Fibroblast of skin of back (primary cell): ENCODE measurements at regions not wholly inside any gene's neighbourhood (a gene's known extent, or its start where the extent isn't known, plus 50 kb on each side); places are given as distances from the start of the nearest gene placed in this dataset.
"Not testable (repeated sequence)": the region's sequence is repeated elsewhere in the genome, so short reads cannot be mapped to it uniquely, and the experiment has no call there.

Experiments
- DNase-seq: peaks from one replicate; pipeline ENCODE4 v3.0.0-alpha.2; 2013

DNA sequence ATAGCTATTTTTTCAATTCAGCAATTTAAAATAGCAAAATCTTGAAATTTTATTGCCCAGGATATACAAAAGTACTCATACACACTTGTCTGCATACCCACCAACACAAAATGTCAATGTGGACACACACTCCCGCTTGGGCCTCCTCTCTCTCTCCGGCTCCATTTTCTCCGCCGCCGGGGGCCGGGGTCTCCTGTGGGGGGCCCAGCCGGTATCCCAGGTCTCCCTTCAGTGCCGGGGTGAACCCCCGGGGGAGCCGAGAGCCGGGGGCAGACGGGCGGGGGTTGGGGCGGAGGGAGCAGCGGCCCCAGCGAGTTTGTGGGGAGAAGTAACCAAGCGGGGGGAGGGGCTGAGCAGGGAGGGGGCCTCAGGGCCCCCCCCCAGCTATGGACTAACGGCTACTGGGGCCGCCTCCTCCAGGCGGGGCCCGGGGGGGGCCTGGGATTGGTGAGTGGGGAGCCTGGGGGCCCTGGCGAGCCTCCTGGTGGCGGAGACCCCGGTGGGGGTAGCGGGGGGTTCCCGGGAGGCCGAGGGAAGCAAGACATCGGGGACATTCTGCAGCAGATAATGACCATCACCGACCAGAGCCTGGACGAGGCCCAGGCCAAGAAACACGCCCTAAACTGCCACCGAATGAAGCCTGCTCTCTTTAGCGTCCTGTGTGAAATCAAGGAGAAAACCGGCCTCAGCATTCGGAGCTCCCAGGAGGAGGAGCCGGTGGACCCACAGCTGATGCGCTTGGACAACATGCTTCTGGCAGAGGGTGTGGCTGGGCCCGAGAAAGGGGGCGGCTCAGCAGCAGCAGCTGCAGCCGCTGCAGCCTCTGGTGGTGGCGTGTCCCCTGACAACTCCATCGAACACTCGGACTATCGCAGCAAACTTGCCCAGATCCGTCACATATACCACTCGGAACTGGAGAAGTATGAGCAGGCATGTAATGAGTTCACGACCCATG lies 56.6 kb downstream of the CHST2 start:
- not testable (repeated sequence) for DNase-seq

DNA sequence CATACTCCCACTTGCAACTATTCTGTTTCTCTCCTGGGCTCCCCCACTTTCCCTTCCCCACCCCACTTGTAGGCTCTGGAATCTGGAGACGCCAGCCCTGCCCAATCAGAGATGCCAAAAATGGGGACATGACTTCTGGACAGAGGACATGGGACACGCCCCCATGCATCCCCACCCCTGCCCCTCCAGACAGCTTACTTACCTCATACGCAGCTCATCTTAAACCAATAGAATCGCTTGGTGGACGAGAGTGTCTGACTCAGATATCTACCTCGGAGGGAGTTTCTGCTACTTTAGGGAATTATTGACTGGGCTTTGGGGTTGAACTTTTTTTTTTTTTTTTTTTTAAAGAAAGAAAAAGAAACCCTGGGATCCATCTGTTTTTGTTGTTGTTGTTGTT lies 58.4 kb downstream of the CHST2 start:
- DNase-seq: not testable (repeated sequence)

DNA sequence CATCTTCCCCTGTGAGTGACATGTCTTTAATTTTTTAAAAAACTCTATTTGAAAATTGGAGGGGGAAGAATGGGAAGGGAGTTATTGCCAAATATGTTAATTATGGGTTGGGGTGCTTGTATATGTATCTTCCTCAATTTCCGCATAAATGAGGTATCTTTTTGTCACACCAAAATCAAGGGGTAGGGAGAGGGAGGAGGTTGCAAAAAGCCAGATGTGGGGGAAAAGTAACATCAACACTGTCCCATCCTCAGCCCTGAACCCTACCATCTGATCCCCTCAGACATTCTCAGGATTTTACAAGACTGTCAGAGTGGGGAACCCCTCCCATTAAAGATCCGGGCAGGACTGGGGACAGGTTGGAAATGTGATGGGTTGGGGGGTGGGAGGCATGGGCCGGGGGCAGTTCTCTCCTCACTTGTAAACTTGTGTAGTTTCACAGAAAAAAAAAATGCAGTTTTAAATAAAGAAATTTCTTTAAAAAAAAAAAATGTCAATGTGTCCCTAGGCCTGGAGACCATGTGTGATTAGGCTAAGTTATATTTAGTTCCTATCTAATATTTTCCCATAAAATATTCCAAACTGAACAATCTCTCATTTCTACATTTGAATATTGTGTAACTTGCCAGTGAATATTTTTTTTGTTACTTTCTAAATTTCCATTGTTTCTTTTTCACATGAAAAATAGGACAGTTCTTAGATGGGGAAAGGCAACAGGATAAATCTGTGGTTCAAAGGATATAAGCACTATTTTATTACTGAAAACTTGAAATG lies 59.4 kb downstream of the CHST2 start:
- not testable (repeated sequence) for DNase-seq

DNA sequence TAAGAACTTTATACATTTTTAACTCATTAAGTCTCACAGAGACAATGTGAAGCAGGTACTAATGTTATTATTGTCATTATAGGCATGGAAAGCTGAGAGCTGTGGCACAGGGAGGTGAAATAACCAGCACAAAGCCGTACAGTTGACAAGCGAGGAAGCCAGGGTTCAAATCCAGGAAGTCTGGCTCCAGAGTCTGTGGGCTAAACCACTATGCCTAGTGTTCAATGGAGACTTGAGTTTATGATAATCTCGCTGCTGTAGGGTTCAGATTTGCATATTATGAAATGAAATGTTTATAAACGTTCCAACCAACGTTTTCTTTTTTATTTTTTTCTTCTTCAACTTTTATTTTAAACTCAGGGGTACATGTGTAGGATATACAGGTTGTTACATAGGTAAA lies 60.0 kb downstream of the CHST2 start:
- no peak for DNase-seq

DNA sequence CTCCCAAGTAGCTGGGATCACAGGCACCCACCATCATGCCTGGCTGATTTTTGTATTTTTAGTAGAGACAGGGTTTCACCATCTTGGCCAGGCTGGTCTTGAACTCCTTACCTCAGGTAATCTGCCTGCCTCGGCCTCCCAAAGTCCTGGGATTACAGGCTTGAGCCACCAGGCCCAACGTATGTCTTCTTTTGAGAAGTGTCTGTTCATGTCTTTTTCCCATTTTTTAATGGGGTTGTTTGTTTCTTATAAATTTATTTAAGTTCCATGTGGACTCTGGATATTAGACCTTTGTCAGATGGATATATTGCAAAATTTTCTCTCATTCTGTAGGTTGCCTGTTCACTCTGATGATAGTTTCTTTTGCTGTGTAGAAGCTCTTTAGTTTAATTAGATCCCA lies 61.3 kb downstream of the CHST2 start:
- not testable (repeated sequence) for DNase-seq

DNA sequence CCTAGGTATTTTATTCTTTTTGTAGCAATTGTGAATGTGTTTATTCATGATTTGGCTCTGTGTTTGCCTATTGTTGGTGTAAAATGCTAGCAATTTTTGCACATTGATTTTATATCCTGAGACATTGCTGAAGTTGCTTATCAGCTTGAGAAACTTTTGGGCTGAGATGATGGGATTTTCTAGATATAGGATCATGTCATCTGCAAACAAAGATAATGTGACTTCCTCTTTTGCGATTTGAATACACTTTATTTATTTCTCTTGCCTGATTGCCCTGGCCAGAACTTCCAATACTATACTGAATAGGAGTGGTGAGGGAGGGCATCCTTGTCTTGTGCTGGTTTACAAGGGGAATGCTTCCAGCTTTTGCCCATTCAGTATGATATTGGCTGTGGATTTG lies 62.4 kb downstream of the CHST2 start:
- DNase-seq: not testable (repeated sequence)

DNA sequence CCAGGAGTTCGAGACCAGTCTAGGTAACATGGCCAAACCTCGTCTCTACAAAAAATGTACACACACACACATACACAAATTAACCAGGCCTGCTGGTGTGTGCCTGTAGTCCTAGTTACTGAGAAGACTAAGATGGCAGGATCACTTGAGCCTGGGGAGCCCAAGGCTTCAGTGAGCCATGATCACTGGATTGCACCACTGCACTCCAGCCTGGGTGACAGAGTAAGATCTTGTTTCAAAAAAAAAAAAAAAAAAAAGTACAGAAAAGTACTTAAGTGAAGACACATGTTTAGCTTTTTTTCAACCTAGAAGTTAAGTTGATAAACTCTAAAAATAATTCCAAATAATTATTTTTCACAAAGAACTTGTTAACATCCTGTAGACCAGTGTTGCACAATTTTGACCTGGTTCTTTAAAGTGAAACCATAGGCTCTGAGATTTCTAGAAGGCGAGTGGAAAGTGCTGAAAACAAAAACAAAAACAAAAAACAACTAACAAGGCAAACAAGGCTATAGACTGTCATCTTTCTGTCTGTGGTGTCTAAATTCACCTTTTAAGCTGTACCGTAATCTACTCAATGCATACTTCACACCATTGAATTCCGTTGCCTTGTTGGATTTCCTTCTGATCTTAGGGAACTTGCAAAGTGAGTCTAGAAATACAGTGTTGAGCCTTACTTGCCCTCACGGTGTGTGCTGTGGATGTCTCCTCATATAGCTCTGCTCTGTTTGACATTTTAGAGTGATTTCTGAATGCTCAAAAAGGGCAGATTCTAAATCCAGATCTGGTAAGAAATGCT lies 63.5 kb downstream of the CHST2 start:
- DNase-seq: no peak

DNA sequence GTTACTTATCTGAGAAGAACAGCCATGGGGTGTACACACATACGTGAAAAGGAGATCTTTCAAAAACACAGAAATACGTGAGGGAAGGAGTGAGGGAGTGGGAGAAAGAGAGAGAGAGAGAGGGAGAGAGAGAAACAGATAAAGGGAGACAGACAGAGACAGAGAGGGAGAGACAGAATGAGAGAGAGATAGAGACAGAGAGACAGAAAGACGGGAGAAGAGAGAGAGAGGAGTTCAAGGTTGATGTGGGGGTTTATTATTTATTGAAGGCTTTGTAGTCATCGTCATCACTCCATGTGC lies 64.0 kb downstream of the CHST2 start:
- DNase-seq: no peak

DNA sequence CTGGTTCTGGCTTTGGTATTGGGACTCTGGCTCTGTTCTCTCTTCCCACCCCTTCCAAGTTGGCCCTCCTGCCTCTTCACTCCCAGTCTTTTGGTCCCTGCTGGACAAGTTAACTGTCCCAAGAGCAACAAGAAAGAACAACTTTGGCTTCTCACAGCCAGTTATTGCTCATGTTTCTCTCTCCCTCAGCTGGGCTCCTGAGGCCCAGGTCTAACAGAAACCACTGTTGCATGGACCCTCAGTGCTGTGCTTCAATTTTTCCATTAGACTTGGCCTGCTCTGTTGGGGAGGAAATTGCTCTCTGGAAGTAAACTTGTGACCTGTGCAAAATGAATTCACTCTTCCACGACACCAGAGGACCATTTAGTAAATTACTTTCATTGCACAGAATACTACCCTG lies 64.5 kb downstream of the CHST2 start:
- no peak for DNase-seq

DNA sequence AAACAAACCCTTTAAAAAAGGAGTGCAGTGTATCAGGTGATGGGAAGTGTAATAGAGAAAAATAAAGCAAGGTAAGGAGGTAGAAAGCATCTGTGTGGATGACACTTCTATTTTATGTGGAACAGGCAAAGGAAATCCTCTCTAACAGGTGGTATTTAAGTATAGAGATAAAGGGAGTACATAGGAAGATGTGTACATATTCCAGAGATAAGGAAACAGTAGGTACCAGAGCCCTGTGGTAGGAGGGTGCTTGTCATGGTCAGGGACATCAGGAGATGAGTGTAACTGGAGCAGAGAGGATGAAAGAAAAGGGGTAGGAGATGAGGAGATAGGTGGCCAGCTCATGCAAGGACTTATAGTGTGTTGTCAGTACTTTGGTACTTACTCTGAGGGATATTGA lies 65.8 kb downstream of the CHST2 start:
- DNase-seq: no peak

DNA sequence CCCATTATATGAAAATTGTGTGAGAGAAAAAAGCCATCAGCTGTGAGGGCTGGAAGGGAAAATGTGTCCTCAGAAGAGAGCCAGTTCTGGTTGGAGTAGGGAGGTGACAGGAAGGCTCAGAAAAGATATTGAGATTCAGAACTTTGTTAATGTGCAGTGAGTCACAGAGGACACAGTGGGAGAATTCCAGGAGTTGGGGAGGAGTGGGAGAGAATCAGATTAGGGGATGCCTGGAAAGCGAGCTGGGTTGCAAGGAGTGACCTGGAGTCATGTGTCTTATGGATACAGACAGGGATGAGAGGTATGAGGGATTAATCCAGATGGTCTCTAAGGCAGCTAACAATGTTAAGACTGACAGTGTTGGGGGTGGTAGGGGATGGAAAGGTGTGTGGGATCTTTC lies 67.5 kb downstream of the CHST2 start:
- no peak for DNase-seq

DNA sequence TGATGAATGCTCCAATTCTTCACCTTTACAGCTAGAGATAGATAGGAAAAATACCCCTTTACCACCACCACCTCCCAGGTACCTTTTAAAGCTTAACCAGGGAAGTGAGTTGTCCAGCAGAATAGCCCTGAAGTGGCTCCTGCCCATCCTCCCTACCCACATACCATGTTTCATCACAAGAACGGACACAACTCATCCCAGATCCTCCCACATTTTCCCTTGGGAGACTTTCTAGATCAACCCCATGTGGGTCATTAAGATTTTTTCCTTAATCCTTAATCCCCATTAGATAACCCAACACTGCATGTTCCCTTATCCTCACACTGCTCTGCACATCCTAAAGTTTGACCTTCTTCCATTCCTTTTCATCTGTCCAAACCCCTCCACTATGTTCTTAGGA lies 69.3 kb downstream of the CHST2 start:
- no peak for DNase-seq

DNA sequence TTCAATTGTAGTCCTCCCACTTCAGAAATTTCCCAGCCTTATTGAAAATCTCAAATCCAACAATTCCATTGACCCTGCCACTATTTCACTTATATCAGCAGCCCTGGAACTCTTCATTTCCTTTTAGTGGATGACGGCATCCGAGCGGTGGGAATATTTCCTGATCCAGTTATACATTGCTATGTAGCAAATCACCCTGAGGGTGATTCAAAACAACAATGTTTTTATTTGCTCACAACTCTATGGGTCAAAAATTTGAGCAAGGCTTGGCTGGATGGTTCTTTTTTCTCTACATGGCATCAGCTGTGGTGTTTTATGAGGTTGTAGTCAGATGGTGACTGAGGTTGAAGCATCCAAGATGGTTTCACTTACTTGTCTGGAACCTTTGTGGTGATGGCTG lies 70.5 kb downstream of the CHST2 start:
- no peak for DNase-seq

DNA sequence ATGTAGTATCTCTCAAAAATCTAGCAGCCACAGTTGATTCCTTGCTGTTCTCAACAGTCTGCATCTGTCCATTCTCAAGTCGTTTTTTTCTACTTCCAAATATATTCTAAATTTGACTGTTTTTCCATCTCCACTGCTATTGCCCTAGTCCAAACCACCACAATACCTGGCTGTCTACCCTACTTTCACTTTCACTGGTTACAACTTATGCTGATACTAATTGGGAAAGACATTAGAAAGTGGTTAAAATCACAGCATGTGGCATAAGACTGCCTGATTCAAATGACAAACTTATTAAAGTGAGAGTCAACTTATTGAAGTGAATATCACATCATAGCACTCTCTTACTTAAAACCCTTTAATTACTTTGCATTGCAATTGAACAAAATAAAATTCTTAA lies 72.6 kb downstream of the CHST2 start:
- no peak for DNase-seq

DNA sequence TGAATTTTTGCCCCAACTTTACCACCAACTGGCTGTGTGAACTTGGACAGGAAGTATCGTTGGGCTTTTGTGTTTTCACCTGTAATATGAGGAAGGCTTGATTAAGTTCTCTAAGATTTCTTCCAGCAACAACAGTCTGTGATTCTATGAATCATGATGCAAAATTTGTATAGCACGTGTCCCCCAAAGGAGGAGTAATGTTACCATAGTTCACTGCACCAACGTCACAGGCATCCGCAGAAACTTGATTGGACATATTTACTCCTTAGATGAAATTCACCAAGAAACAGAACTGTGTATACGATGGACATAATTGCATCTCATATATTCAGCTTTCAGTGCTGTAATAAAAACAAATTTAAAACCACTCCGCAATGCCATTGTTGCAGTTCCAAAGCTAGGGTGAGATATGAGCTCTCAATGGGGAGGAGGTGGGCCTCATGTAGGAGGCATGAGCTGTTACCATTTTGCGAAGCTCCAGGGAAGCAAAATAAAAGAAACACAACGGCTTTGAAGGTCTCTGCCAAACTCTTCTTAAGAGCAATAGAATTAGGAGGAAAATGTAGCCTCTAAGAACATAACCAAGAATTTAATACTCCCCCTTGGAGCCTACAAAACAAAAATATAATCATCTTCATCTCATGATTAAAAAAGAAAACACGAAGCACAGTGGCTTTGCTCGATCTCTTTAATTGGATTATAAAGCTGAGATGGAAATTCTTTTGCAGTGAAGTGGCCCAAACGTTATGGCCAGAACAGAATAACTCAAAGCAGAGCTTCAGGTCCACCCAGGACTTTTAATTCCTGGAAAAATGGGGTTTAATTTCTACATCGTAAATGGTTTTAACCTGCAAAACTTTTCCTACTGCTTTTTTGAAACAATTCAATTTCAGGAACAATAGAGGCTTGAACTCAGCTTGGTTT lies 80.7 kb downstream of the CHST2 start:
- DNase-seq: peak; percentile 53

DNA sequence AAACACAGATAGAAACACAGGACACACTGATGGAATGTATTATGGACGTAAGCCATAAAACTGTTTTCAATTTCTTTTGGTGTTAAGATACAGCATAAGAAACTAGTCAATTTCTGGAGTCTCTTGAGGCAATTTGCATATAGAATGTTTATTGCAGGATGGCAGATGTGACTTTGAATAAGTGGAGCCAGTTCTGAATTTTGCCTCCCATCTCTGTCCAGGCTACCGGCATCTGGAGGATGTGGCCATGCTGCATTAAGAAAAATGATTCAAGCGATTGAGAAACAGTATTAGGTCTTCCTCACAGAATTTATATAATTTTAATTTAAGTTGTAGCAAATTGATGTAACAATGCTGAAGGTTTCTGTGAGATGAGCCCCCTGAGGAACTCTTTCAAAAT lies 81.5 kb downstream of the CHST2 start:
- no peak for DNase-seq

DNA sequence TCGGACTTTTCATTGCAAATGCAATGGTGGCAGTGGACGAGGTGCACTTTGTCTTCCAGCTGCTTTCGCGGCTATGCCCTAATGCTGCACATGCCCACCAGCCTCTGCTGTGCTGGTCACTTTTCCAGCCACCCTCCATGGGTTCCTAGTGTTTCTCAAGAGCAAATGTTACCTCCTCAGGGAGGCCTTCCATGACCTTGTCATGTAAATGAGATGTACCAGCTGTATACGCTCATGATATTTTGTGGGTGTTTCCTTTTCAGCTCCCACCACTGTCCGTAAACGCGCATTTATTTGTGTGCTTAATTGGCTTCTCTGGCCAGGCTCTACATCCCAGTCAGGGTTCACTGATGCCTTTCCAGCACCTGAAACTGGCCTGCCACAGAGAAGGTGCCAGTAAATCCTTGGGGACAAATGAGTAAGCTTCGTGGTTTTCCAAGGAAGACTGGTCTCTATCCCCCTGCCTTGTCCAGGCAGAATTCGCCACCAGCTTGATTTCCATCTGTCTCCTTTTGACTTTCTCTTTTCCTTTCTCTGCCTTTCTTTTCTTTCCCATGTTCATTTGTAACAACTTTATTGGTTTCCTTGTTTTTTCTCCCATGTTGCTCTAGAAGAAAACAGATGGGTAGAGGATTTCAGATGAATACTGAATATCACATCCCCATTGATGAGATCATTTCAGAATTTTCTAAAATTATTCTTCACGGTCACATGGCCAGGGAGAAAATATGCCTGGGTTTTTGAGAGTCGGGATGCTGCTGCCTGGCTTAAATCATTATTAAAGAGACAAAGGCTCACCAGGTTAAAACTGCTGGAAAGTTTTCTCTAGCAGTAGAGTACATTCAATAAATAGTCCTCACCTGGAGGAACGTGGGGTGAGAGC lies 82.5 kb downstream of the CHST2 start:
- DNase-seq: peak; percentile 13

DNA sequence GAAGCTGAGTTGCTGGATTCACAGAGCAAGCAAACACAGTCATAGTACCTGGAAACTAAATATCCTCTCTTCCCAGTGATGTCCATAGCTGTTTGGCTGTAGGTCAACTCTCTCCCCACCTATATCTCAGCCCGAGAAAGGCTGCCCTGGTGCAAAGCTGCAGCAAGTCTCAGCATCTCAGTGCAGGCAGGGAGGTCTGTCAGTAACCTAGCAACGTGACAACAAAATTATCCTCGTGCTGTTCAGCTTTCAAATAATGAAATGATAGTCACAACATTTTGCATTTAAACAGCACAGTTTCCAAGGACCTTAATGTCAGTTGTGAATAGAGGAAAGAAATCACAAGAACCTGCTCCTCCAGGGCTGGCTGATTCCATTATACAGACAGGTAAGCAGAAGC lies 83.6 kb downstream of the CHST2 start:
- DNase-seq: no peak

DNA sequence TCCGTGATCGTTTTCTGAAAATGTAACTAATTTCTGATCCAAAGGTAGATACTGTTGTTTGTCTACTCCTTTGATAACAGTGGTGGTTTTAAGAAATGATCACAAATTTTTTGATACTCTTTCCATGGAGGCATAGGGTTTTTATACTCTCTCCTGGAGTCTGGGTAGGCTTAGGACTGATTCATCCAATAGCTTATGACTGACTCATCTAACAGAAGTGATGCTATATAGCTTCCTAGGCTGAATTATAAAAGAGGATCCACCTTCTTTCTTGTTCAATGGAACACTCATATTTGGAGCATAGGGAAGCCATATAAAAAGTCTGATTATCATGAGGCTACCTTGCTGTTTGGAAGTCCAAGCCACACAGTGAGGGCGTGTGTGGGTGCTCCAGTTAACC lies 84.3 kb downstream of the CHST2 start:
- peak; percentile 73 for DNase-seq

DNA sequence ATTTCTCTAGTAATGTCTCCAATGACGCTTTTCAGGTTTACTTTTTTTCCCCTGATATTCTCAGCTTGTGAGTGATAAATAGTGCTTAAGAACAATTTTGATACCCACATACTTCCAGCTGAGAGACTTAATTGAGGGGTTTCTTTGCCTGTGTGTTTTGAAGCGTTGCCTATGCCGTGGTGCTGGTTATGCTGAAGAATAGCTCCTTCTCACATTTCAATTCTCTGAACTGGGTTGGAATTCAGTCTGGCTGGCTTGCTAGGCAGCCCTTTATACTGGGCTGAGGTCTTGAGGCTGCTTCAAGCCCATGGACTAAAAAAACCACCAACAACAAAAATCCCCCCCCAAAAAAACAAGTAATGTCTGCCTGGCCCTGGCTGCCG lies 87.4 kb downstream of the CHST2 start:
- no peak for DNase-seq

DNA sequence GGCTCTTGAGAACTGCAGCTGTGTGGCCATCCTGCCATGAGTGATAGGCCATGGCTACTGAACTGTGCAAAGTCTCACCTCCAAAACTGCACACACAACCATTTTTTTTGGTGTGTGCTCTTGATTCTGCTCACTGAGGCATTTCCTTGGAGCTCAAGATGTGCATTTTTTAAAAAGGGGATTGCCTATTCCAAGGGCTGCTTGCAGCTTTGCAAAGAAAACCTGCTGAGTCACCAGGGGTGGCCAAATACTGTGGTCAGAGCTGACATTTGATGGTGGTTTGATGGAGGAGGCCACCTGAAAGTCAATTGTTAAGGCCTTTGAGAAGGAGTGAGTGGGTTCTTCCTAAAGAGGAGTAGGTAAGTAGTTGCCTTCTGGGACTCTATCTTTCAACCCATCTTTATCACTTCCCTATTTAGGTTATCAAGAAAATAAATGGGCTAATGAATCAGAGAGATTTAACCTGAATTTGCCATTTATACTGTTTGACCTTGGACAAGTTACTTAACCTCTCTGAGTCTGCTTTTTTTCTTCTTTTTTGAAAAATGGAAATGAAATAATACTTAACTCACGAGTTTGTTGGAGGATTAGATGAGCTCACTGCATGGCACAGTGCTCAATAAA lies 87.9 kb downstream of the CHST2 start:
- peak; percentile 50 for DNase-seq
